SK-N-SH treated with all-trans-retinoic acid at 6 μM for 48 hours (cell line): ENCODE measurements at regions not wholly inside any gene's neighbourhood (a gene's known extent, or its start where the extent isn't known, plus 50 kb on each side); places are given as distances from the start of the nearest gene placed in this dataset.

Source experiments
- ATAC-seq: fragments of 200-7000 bp; cut with Tn5 transposase; 3 replicates; pipeline ENCODE4 v1.9.1; 2020; ENCODE audit warnings: mild to moderate bottlenecking, moderate library complexity
- ARNTL ChIP-seq: fragments of 450-650 bp; formaldehyde crosslinking; IDR thresholded peaks from 2 replicates; pipeline ENCODE4 v1.5.0; 2020; ENCODE audit warnings: low read depth, mild to moderate bottlenecking, moderate library complexity, borderline replicate concordance
- BACH2 ChIP-seq: fragments of 250-450 bp; sonication (Bioruptor Pico); IDR thresholded peaks from 2 replicates; pipeline ENCODE4 v1.9.0; 2021; ENCODE audit warnings: mild to moderate bottlenecking, borderline replicate concordance
- CSDC2 ChIP-seq: fragments of 250-450 bp; sonication (Bioruptor Pico); IDR thresholded peaks from 2 replicates; pipeline ENCODE4 v1.5.0; 2020; ENCODE audit warnings: mild to moderate bottlenecking, moderate library complexity
- ESRRG ChIP-seq: fragments of 250-450 bp; sonication (Bioruptor Pico); IDR thresholded peaks from 2 replicates; pipeline ENCODE4 v1.6.1; 2021; ENCODE audit warnings: mild to moderate bottlenecking
- GLIS3 ChIP-seq: fragments of 250-450 bp; sonication (Bioruptor Pico); IDR thresholded peaks from 2 replicates; pipeline ENCODE4 v1.5.0; 2020; ENCODE audit warnings: mild to moderate bottlenecking, moderate library complexity
- ISL1 ChIP-seq: fragments of 250-450 bp; sonication (Bioruptor Pico); IDR thresholded peaks from 2 replicates; pipeline ENCODE4 v2.1.2; 2022; ENCODE audit warnings: mild to moderate bottlenecking, moderate library complexity
- PPARA ChIP-seq: fragments of 250-450 bp; sonication (Bioruptor Pico); IDR thresholded peaks from 2 replicates; pipeline ENCODE4 v1.5.0; 2020; ENCODE audit warnings: mild to moderate bottlenecking, borderline replicate concordance
- RARB ChIP-seq: fragments of 250-450 bp; sonication (Bioruptor Pico); IDR thresholded peaks from 2 replicates; pipeline ENCODE4 v1.8.0; 2021; ENCODE audit warnings: mild to moderate bottlenecking, moderate library complexity
- SNAI2 ChIP-seq: fragments of 250-450 bp; sonication (Bioruptor Pico); IDR thresholded peaks from 2 replicates; pipeline ENCODE4 v1.5.0; 2020; ENCODE audit warnings: mild to moderate bottlenecking, moderate library complexity
- TCF4 ChIP-seq: fragments of 250-450 bp; sonication (Bioruptor Pico); IDR thresholded peaks from 2 replicates; pipeline ENCODE4 v1.8.0; 2021; ENCODE audit warnings: mild to moderate bottlenecking, moderate library complexity, borderline replicate concordance
- TOX ChIP-seq: fragments of 250-450 bp; sonication (Bioruptor Pico); IDR thresholded peaks from 2 replicates; pipeline ENCODE4 v1.8.0; 2021; ENCODE audit warnings: mild to moderate bottlenecking, moderate library complexity, borderline replicate concordance
- TSHZ2 ChIP-seq: fragments of 250-450 bp; sonication (Bioruptor Pico); IDR thresholded peaks from 2 replicates; pipeline ENCODE4 v1.5.0; 2020; ENCODE audit warnings: mild to moderate bottlenecking, moderate library complexity
- ZC3H10 ChIP-seq: fragments of 250-450 bp; sonication (Bioruptor Pico); IDR thresholded peaks from 2 replicates; pipeline ENCODE4 v1.5.1; 2021; ENCODE audit warnings: mild to moderate bottlenecking, moderate library complexity
- ZFP3 ChIP-seq: fragments of 250-450 bp; sonication (Bioruptor Pico); IDR thresholded peaks from 2 replicates; pipeline ENCODE4 v1.5.0; 2020; ENCODE audit warnings: mild to moderate bottlenecking, moderate library complexity
- ZFP30 ChIP-seq: fragments of 450-650 bp; formaldehyde crosslinking; IDR thresholded peaks from 2 replicates; pipeline ENCODE4 v1.5.0; 2022; ENCODE audit warnings: mild to moderate bottlenecking, moderate library complexity
- ZNF565 ChIP-seq: fragments of 450-650 bp; formaldehyde crosslinking; conservative IDR thresholded peaks from 2 replicates; pipeline ENCODE4 v1.5.0; 2020; ENCODE audit warnings: low read depth, mild to moderate bottlenecking, moderate library complexity
- ZNF70 ChIP-seq: fragments of 450-650 bp; formaldehyde crosslinking; IDR thresholded peaks from 2 replicates; pipeline ENCODE4 v1.5.0; 2020; ENCODE audit warnings: mild to moderate bottlenecking, moderate library complexity
- TF ChIP-seq, protein P1 (sequence below): fragments of 250-450 bp; sonication (Bioruptor Pico); IDR thresholded peaks from 2 replicates; pipeline ENCODE4 v1.5.1; 2021; ENCODE audit warnings: mild to moderate bottlenecking, moderate library complexity
- TF ChIP-seq, protein P2 (sequence below): fragments of 250-450 bp; sonication (Bioruptor Pico); IDR thresholded peaks from 2 replicates; pipeline ENCODE4 v1.8.0; 2021; ENCODE audit warnings: low read depth, mild to moderate bottlenecking, moderate library complexity, borderline replicate concordance
- TF ChIP-seq, protein P3 (sequence below): fragments of 250-450 bp; sonication (Bioruptor Pico); IDR thresholded peaks from 2 replicates; pipeline ENCODE4 v1.8.0; 2020; ENCODE audit warnings: mild to moderate bottlenecking, moderate library complexity, borderline replicate concordance

DNA sequence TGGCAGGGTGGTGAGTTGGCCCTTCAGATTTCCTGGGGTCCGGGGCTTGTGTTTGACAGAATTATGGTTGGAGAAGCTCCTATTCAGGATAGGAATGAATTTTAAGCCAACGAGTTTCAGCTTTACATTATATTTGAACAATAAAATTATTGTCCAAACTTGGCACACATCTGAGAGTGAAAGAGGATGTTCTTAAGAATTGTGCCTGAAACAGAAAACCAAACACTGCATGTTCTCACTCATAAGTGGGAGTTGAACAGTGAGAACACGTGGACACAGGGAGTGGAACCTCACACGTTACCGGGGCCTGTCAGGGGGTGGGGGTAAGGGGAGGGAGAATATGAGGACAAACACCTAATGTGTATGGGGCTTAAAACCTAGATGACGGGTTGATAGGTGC, 111.8 kb upstream of the ACTBL2 start:
- no peak for ATAC-seq
- no peak for TF ChIP-seq TSHZ2
- no peak for TF ChIP-seq ARNTL (CRISPR knock-in tag)
- TF ChIP-seq GLIS3 (CRISPR knock-in tag) = no peak
- no peak for TF ChIP-seq SNAI2 (CRISPR knock-in tag)
- TF ChIP-seq, all 23 proteins: peak for 0

DNA sequence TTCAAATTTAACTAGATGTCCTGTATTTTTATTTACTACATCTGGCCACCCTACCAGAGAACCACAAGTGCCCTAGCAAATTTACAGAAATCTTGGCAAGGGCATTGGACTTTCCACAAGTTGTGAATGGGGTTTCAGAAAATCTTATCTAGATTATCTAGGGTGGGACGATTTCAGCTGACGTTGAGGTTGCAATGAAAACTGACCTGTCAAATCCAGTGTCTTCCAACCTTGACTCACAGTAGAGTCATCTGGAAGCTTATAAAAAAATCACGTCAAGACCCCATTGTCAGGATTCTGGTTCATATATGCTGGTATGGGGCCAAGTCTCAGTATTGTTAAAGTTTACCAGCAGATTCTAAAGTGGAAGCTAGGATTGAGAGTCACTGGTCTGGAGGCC, 109.6 kb upstream of the ACTBL2 start:
- no peak for TF ChIP-seq ESRRG (CRISPR knock-in tag)
- no peak for TF ChIP-seq ISL1 (CRISPR knock-in tag)
- TF ChIP-seq ZFP3 = no peak
- no peak for TF ChIP-seq ZFP30 (CRISPR knock-in tag)
- TF ChIP-seq RARB = no peak
- TF ChIP-seq SNAI2 (CRISPR knock-in tag) = no peak
- TF ChIP-seq CSDC2 = no peak
- TF ChIP-seq PPARA (CRISPR knock-in tag) = no peak
- ATAC-seq = no peak

DNA sequence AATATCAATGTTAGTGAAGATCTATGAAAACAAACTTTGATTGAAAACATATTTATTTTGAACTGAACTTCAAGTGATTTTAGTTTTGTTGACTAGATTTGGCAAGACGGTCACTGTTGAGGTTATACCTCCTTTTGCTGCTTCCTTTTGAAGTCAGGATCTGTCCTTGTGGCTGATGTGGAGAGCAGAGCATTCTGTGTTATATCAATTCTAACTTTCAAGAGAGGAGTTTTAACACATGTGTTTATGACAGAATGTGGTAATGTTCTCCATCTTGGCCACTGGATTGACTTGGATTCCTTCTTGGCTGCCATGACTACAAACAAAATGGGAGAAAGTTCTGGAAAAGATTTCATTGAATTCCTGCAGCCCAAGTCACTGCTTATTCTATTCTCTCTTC, 104.0 kb upstream of the ACTBL2 start:
- ATAC-seq = peak; percentile 44; the same call in 2 of the 3 replicates
- TF ChIP-seq ARNTL (CRISPR knock-in tag) = no peak

DNA sequence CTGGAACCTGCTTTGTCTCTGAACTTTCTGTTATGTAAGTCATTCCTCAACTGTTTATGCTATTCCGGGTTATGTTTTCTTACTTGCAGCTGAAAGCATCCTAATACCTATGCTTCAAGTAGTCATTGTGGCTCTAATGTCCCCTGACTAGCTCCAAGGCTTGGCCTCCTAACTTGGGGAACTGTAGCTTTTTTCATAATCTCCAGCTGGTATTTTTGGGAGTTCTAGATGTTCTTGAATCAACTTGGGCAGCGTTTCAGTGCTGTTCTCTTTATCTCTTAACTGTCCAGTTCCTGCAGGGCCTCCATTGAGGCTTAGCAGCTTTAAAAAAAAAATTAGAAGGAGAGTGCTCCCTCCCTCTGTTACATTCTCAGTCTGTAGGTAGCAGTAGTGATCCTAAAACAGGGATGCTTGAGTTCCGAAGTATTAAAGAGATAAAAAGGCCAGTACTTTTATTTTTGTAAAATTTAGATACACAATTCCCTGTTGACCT, 100.0 kb upstream of the ACTBL2 start:
- no peak for ATAC-seq
- TF ChIP-seq, protein P1, sequence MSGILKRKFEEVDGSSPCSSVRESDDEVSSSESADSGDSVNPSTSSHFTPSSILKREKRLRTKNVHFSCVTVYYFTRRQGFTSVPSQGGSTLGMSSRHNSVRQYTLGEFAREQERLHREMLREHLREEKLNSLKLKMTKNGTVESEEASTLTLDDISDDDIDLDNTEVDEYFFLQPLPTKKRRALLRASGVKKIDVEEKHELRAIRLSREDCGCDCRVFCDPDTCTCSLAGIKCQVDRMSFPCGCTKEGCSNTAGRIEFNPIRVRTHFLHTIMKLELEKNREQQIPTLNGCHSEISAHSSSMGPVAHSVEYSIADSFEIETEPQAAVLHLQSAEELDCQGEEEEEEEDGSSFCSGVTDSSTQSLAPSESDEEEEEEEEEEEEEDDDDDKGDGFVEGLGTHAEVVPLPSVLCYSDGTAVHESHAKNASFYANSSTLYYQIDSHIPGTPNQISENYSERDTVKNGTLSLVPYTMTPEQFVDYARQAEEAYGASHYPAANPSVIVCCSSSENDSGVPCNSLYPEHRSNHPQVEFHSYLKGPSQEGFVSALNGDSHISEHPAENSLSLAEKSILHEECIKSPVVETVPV (CRISPR knock-in tag) = no peak
- no peak for TF ChIP-seq TSHZ2
- no peak for TF ChIP-seq TOX (CRISPR knock-in tag)
- no peak for TF ChIP-seq CSDC2
- TF ChIP-seq, protein P2, sequence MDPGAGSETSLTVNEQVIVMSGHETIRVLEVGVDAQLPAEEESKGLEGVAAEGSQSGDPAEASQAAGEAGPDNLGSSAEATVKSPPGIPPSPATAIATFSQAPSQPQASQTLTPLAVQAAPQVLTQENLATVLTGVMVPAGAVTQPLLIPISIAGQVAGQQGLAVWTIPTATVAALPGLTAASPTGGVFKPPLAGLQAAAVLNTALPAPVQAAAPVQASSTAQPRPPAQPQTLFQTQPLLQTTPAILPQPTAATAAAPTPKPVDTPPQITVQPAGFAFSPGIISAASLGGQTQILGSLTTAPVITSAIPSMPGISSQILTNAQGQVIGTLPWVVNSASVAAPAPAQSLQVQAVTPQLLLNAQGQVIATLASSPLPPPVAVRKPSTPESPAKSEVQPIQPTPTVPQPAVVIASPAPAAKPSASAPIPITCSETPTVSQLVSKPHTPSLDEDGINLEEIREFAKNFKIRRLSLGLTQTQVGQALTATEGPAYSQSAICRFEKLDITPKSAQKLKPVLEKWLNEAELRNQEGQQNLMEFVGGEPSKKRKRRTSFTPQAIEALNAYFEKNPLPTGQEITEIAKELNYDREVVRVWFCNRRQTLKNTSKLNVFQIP = no peak
- no peak for TF ChIP-seq SNAI2 (CRISPR knock-in tag)
- TF ChIP-seq PPARA (CRISPR knock-in tag) = no peak
- TF ChIP-seq, protein P3, sequence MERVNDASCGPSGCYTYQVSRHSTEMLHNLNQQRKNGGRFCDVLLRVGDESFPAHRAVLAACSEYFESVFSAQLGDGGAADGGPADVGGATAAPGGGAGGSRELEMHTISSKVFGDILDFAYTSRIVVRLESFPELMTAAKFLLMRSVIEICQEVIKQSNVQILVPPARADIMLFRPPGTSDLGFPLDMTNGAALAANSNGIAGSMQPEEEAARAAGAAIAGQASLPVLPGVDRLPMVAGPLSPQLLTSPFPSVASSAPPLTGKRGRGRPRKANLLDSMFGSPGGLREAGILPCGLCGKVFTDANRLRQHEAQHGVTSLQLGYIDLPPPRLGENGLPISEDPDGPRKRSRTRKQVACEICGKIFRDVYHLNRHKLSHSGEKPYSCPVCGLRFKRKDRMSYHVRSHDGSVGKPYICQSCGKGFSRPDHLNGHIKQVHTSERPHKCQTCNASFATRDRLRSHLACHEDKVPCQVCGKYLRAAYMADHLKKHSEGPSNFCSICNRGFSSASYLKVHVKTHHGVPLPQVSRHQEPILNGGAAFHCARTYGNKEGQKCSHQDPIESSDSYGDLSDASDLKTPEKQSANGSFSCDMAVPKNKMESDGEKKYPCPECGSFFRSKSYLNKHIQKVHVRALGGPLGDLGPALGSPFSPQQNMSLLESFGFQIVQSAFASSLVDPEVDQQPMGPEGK (CRISPR knock-in tag) = no peak
- TF ChIP-seq ZNF565 (CRISPR knock-in tag) = no peak
- TF ChIP-seq RARB = no peak
- TF ChIP-seq ZNF70 (CRISPR knock-in tag) = no peak
- no peak for TF ChIP-seq ZC3H10 (CRISPR knock-in tag)
- TF ChIP-seq TCF4 = no peak
- no peak for TF ChIP-seq BACH2 (CRISPR knock-in tag)
- TF ChIP-seq ZFP3 = no peak
